ENCODE measurements at regions not wholly inside any gene's neighbourhood (a gene's known extent, or its start where the extent isn't known, plus 50 kb on each side); places are given as distances from the start of the nearest gene placed in this dataset.
"Not testable (repeated sequence)": the region's sequence is repeated elsewhere in the genome, so short reads cannot be mapped to it uniquely, and the experiment has no call there.

GRCh38 chr14:71165121-71166031, 258.1 kb downstream of the PCNX1 start:
- no peak for DNase-seq

- DNase-seq: peak; percentile 37
Measured at GRCh38 chr14:71166180-71166837, 259.1 kb downstream of the PCNX1 start.

- DNase-seq: not testable (repeated sequence)
Measured at GRCh38 chr14:71167325-71167950, 260.2 kb downstream of the PCNX1 start.

GRCh38 chr14:71168161-71168560, 260.9 kb downstream of the PCNX1 start:
- not testable (repeated sequence) for DNase-seq

GRCh38 chr14:71168564-71169427, 261.5 kb downstream of the PCNX1 start:
- DNase-seq: no peak

- DNase-seq: no peak
Measured at GRCh38 chr14:71169861-71170260, 262.6 kb downstream of the PCNX1 start.

GRCh38 chr14:71175491-71175890, 268.2 kb downstream of the PCNX1 start:
- DNase-seq: no peak

- DNase-seq: no peak
Measured at GRCh38 chr14:71179066-71179465, 271.8 kb downstream of the PCNX1 start.

- DNase-seq: no peak
Measured at GRCh38 chr14:71180397-71180796, 273.1 kb downstream of the PCNX1 start.

GRCh38 chr14:71181215-71182003, 274.1 kb downstream of the PCNX1 start:
- DNase-seq: no peak

- no peak for DNase-seq
Measured at GRCh38 chr14:71183876-71184689, 276.8 kb downstream of the PCNX1 start.

- DNase-seq: no peak
Measured at GRCh38 chr14:71185637-71186036, 278.4 kb downstream of the PCNX1 start.

GRCh38 chr14:71187633-71188356, 280.5 kb downstream of the PCNX1 start:
- no peak for DNase-seq

GRCh38 chr14:71190770-71191374, 283.6 kb downstream of the PCNX1 start:
- DNase-seq: peak; percentile 5

- DNase-seq: no peak
Measured at GRCh38 chr14:71193663-71194062, 286.4 kb downstream of the PCNX1 start.

- DNase-seq: no peak
Measured at GRCh38 chr14:71194251-71194650, 287.0 kb downstream of the PCNX1 start.

- DNase-seq: no peak
Measured at GRCh38 chr14:71196921-71197320, 289.7 kb downstream of the PCNX1 start.

GRCh38 chr14:71198687-71199086, 291.4 kb downstream of the PCNX1 start:
- no peak for DNase-seq

- DNase-seq: no peak
Measured at GRCh38 chr14:71201840-71202239, 294.6 kb downstream of the PCNX1 start.

- DNase-seq: no peak
Measured at GRCh38 chr14:71202881-71203280, 295.6 kb downstream of the PCNX1 start.
